ENCODE measurements at regions not wholly inside any gene's neighbourhood (a gene's known extent, or its start where the extent isn't known, plus 50 kb on each side); places are given as distances from the start of the nearest gene placed in this dataset.

DNA sequence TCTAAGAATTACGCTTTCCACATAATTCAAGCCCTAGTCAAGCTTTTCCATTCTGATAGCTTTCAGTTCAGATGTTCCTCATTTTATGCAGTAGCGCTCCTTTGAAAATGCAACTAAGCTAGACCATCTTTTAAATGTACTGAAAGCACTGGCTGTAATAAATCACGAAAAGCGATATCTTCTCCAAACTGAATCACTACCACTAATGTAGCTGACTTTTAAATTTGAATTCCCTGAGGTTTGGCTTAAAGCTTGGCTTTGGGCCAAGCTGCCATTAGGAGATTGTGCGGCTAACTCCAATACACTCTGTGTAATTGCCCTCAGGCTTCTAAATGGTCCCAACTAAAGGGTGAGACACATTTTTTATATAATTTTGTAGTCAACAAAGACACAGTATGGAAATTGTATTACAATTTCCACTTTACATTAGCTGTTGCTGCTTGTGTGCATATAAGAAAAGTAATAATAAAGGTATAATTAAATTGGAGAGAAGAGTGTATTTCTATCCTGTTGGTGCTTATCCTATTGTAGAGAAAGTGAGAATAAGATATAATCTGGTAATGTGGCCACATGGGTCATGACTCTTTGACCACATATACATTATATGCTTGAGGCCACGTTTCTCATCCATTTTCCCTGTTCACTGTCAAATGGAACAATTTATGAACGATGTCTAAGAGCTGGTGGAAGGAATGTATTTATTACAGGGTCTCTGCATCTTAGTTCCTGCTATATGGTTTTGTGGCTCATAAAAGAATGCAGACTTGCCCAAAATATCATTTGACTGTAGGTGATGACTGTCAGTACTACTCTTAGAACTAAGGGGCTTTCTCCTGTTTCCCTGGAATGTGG lies 118.7 kb upstream of the TAF11L2 start:
- Histone ChIP-seq H3K27ac (ENCODE audit: low read length) (peak overlapping the region; percentile 29; the same call in 1 of the 2 replicates), H3K27me3 (ENCODE audit: control insufficient read depth, insufficient read depth, low read length) (no peaks in the 10 kb centered on the region), H3K4me1 (ENCODE audit: control insufficient read depth, insufficient read depth, low read length) (peaks cover 15% of the 10 kb centered on the region), H3K9me3 (ENCODE audit: control insufficient read depth, insufficient read depth, low read depth, low read length) (no peaks in the 10 kb centered on the region), H3K36me3 (ENCODE audit: control insufficient read depth, insufficient read depth, low read length) (no peaks in the 10 kb centered on the region), H3K4me3 (ENCODE audit: low read depth in 2 of 2, low read length in 2 of 2) (no peak overlapping the region)
- no TSS peak for BruUV-seq (replicated peaks)
- ATAC-seq, result no peak
- TF ChIP-seq TCF7L2 (IDR thresholded peaks at IDR 0.05; ENCODE audit: low read depth, low read length), result no peak
- no peak for TF ChIP-seq POLR2AphosphoS5 (IDR thresholded peaks at IDR 0.05; ENCODE audit: low read depth, low read length)
- no peak for TF ChIP-seq SIN3A (IDR thresholded peaks at IDR 0.05; ENCODE audit: borderline replicate concordance, insufficient read depth, low read depth, low read length)
- TF ChIP-seq REST (IDR thresholded peaks at IDR 0.05; ENCODE audit: insufficient read depth in 1 of 2, low read depth in 2 of 2, low read length in 1 of 2), result no peak
- TF ChIP-seq, protein P1, sequence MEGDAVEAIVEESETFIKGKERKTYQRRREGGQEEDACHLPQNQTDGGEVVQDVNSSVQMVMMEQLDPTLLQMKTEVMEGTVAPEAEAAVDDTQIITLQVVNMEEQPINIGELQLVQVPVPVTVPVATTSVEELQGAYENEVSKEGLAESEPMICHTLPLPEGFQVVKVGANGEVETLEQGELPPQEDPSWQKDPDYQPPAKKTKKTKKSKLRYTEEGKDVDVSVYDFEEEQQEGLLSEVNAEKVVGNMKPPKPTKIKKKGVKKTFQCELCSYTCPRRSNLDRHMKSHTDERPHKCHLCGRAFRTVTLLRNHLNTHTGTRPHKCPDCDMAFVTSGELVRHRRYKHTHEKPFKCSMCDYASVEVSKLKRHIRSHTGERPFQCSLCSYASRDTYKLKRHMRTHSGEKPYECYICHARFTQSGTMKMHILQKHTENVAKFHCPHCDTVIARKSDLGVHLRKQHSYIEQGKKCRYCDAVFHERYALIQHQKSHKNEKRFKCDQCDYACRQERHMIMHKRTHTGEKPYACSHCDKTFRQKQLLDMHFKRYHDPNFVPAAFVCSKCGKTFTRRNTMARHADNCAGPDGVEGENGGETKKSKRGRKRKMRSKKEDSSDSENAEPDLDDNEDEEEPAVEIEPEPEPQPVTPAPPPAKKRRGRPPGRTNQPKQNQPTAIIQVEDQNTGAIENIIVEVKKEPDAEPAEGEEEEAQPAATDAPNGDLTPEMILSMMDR (IDR thresholded peaks at IDR 0.05), result no peak
- no peak for DNase-seq (ENCODE audit: low read depth, low spot score)
- in situ Hi-C loops (cut with HindIII; ENCODE audit: low pct_unique_long_range_greater_than_20kb, low sequenced_read_pairs) (no loop called here), intact Hi-C loops (cut with micrococcal nuclease; ENCODE audit: unreplicated experiment) (no loop called here)
- ChIA-PET CTCF (no interaction called here), POLR2A (no interaction called here)

- ATAC-seq, result no peak
- Histone ChIP-seq H3K27me3 (ENCODE audit: control insufficient read depth, insufficient read depth, low read length) (no peaks in the 10 kb centered on the region), H3K9me3 (ENCODE audit: control insufficient read depth, insufficient read depth, low read depth, low read length) (no peaks in the 10 kb centered on the region), H3K4me3 (ENCODE audit: low read depth in 2 of 2, low read length in 2 of 2) (no peak overlapping the region), H3K36me3 (ENCODE audit: control insufficient read depth, insufficient read depth, low read length) (no peaks in the 10 kb centered on the region), H3K27ac (ENCODE audit: low read length) (no peak overlapping the region), H3K4me1 (ENCODE audit: control insufficient read depth, insufficient read depth, low read length) (peaks cover 10% of the 10 kb centered on the region)
- ChIA-PET POLR2A (no interaction called here), CTCF (no interaction called here)
- TF ChIP-seq POLR2AphosphoS5 (IDR thresholded peaks at IDR 0.05; ENCODE audit: low read depth, low read length) (no peak), TCF7L2 (IDR thresholded peaks at IDR 0.05; ENCODE audit: low read depth, low read length) (no peak), REST (IDR thresholded peaks at IDR 0.05; ENCODE audit: insufficient read depth in 1 of 2, low read depth in 2 of 2, low read length in 1 of 2) (no peak), SIN3A (IDR thresholded peaks at IDR 0.05; ENCODE audit: borderline replicate concordance, insufficient read depth, low read depth, low read length) (no peak)
- TF ChIP-seq, protein P1 (IDR thresholded peaks at IDR 0.05), result no peak
- intact Hi-C loops (cut with micrococcal nuclease; ENCODE audit: unreplicated experiment), result no loop called here
- BruUV-seq (replicated peaks), result no TSS peak
- DNase-seq (ENCODE audit: low read depth, low spot score), result no peak
- in situ Hi-C loops (cut with HindIII; ENCODE audit: low pct_unique_long_range_greater_than_20kb, low sequenced_read_pairs), result no loop called here
These were observed 116.1 kb upstream of the TAF11L2 start for GRCh38 chr5:17381932-17382331.

Measured in Panc1 (cell line).